HepG2 (cell line): ENCODE measurements at regions not wholly inside any gene's neighbourhood (a gene's known extent, or its start where the extent isn't known, plus 50 kb on each side); places are given as distances from the start of the nearest gene placed in this dataset.

ENCODE experiments used
- ATAC-seq: fragments of 200-7000 bp; cut with Tn5 transposase; 3 replicates; pipeline ENCODE4 v1.9.1; 2020; ENCODE audit warnings: mild to moderate bottlenecking, moderate library complexity
- BruUV-seq: library from RNA; stranded (reverse); fragments of 400-500 nt; replicated peaks from 2 replicates; lab custom pipeline; 2021; lab: Mats Ljungman, UMichigan
- CTCF ChIA-PET: fragments of 300-600 bp; formaldehyde crosslinking; extraction: SDS; loops from one replicate; lab custom pipeline; 2021; ENCODE audit warnings: low total read pairs, inconsistent platforms, low intra/inter-chr PET ratio; lab: Yijun Ruan, JAX
- POLR2A ChIA-PET: fragments of 350-600 bp; sonication (Branson Sonifier 250); formaldehyde crosslinking; loops from one replicate; lab custom pipeline; 2020; ENCODE audit warnings: antibody characterized with exemption, inconsistent platforms; lab: Yijun Ruan, JAX
- DNase-seq: peaks from one replicate; pipeline ENCODE4 v3.0.0-alpha.2; 2015; ENCODE audit warnings: low spot score
- FAIRE-seq: peaks from 3 replicates; lab custom pipeline; 2011; peaks lifted over from hg19 to GRCh38; lab: Jason Lieb, UNC
- H2AFZ ChIP-seq: one replicate; pipeline ENCODE4 v1.6.1; 2011; ENCODE audit warnings: low read length, inconsistent platforms
- H3K27ac ChIP-seq: fragments of 300-600 bp; 3 replicates; pipeline ENCODE4 v1.8.0; 2011; ENCODE audit warnings: mixed run types, mild to moderate bottlenecking, mixed read lengths, low read length, inconsistent platforms; ENCODE audit not compliant: insufficient read depth; ENCODE audit errors: extremely low read length
- H3K27me3 ChIP-seq, 2 experiments: fragments of 200-600 bp in 1 of 2; 2 replicates in 1 of 2; 3 replicates in 1 of 2; pipeline versions ENCODE4 v1.6.0 to v1.8.0; 2011; ENCODE audit warnings: low read length in 2 of 2, mild to moderate bottlenecking in 2 of 2, moderate library complexity in 2 of 2, inconsistent platforms in 1 of 2; ENCODE audit not compliant: insufficient read depth in 2 of 2, control insufficient read depth in 1 of 2
- H3K36me3 ChIP-seq, 2 experiments: fragments of 200-600 bp in 1 of 2; replicated peaks in 1 of 2; 2 replicates in 1 of 2; 3 replicates in 1 of 2; pipeline versions ENCODE4 v1.5.1 to v1.8.0; 2011; ENCODE audit warnings: low read length in 2 of 2, inconsistent platforms in 1 of 2; ENCODE audit not compliant: insufficient read depth in 2 of 2, control insufficient read depth in 1 of 2
- H3K4me1 ChIP-seq: 2 replicates; pipeline ENCODE4 v1.5.1; 2012; ENCODE audit warnings: low read length, inconsistent platforms; ENCODE audit not compliant: insufficient read depth
- H3K4me2 ChIP-seq: 2 replicates; pipeline ENCODE4 v1.6.0; 2011; ENCODE audit warnings: low read depth, low read length, inconsistent platforms
- H3K4me3 ChIP-seq, 3 experiments: fragments of 200-600 bp in 1 of 3; sonication (generic), shearing (Covaris generic) in 1 of 3; replicated peaks in 1 of 3; 2 replicates each; pipeline ENCODE4 v1.5.1; 2011 to 2016; ENCODE audit warnings: low read length in 3 of 3, inconsistent platforms in 2 of 3, low read depth in 2 of 3, mild to moderate bottlenecking in 2 of 3, control low read depth in 1 of 3, mixed read lengths in 1 of 3; ENCODE audit not compliant: insufficient read depth in 1 of 3
- H3K79me2 ChIP-seq: one replicate; pipeline ENCODE4 v1.6.1; 2011; ENCODE audit warnings: low read length, inconsistent platforms; ENCODE audit not compliant: insufficient read depth
- H3K9ac ChIP-seq: 2 replicates; pipeline ENCODE4 v1.6.0; 2011; ENCODE audit warnings: mild to moderate bottlenecking, low read depth, low read length, inconsistent platforms; ENCODE audit not compliant: insufficient read depth
- H3K9me3 ChIP-seq: 2 replicates; pipeline ENCODE4 v1.5.1; 2012; ENCODE audit warnings: mild to moderate bottlenecking, low read length
- H4K20me1 ChIP-seq: 2 replicates; pipeline ENCODE4 v1.6.0; 2011; ENCODE audit warnings: inconsistent platforms, mild to moderate bottlenecking, low read length, moderate library complexity; ENCODE audit not compliant: insufficient read depth
- HOXA3 ChIP-seq: sonication (generic); formaldehyde crosslinking; IDR thresholded peaks from 2 replicates; pipeline ENCODE4 v1.5.0; 2020; ENCODE audit warnings: missing genetic modification reagents
- KLF6 ChIP-seq: IDR thresholded peaks from 2 replicates; pipeline ENCODE4 v1.8.0; 2016; ENCODE audit warnings: missing biosample characterization, missing genetic modification reagents
- ZNF232 ChIP-seq: sonication (generic); formaldehyde crosslinking; IDR thresholded peaks from 2 replicates; pipeline ENCODE4 v1.4.0; 2020; ENCODE audit warnings: missing genetic modification reagents, borderline replicate concordance
- WGBS: methylation state at CpG from one replicate; pipeline ENCODE4 v1.1.6; 2017; ENCODE audit warnings: low lambda C conversion rate; 5-methylcytosine and 5-hydroxymethylcytosine counted together
- in situ Hi-C: cut with HindIII; loops from 2 replicates; pipeline ENCODE4 v1.10.0; 2017; ENCODE audit warnings: low pct_unique_long_range_greater_than_20kb; ENCODE audit not compliant: extremely low pct_ligation_motif_present
- intact Hi-C: fragments of 100-400 bp; cut with micrococcal nuclease; formaldehyde crosslinking; loops from one replicate; pipeline ENCODE4 v1.10.0; 2022; ENCODE audit not compliant: unreplicated experiment
- TF ChIP-seq, protein P1 (sequence below): sonication (generic); formaldehyde crosslinking; IDR thresholded peaks from 2 replicates; pipeline ENCODE4 v1.5.1; 2020; ENCODE audit warnings: missing genetic modification reagents, mild to moderate bottlenecking, borderline replicate concordance
- TF ChIP-seq, protein P2 (sequence below): sonication (generic); formaldehyde crosslinking; IDR thresholded peaks from 2 replicates; pipeline ENCODE4 v1.5.0; 2020; ENCODE audit warnings: missing genetic modification reagents
- TF ChIP-seq, protein P3 (sequence below): sonication (generic); formaldehyde crosslinking; IDR thresholded peaks from 2 replicates; pipeline ENCODE4 v1.4.0; 2020; ENCODE audit warnings: mild to moderate bottlenecking, missing genetic modification reagents, borderline replicate concordance
- TF ChIP-seq, protein P4 (sequence below): IDR thresholded peaks from 2 replicates; pipeline ENCODE4 v1.6.1; 2016; ENCODE audit warnings: missing biosample characterization, missing genetic modification reagents, low read depth
- TF ChIP-seq, protein P5 (sequence below): sonication (generic); formaldehyde crosslinking; IDR thresholded peaks from 2 replicates; pipeline ENCODE4 v1.5.1; 2020; ENCODE audit warnings: mild to moderate bottlenecking, missing genetic modification reagents, borderline replicate concordance

DNA sequence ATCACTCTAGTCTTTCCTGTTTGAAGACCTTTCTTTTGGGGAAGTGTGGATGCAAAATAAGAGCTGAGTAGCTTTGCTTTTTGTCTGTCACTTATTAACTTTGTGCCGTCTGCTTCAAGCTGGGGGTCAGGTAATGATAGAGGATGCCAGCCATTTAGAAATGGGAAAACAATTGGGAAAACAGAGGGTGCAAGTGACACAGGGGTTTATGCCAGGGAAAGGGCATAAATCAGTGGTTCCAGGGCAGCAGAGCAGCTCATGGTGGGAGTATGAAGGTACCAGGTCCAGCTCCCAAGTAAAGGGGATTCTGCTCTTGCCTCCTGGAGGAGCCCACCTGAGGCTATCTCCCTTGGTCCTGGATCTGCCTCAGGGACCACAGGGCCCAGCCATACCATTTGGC lies 91.9 kb upstream of the GPR50 start:
- CTCF ChIA-PET, result no interaction called here
- 0% methylated on average over 1 of the region's 1 CpG for WGBS
- no peak for DNase-seq

DNA sequence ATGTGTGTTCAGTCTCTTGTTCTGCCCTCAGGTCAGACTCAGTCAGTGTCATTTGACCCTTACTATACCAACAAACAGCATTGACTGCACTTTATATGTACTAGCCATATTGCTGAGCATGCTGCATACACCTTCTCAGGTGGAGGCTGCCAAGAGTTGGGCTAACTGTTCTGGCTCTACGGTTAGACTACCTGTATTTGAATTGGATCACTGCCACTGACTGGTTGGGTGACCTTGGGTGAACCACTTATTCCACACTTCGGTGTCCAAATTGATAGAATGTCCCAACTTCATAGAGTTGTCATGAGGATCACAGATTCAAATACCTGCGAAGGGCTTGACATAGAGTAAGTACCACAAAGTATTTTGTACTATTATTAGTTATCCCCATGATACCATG lies 91.2 kb upstream of the GPR50 start:
- in situ Hi-C loops (no loop called here), intact Hi-C loops (no loop called here)
- H3K4me1 ChIP-seq, result no peaks in the 10 kb centered on the region
- no peak for ATAC-seq
- no TSS peak for BruUV-seq
- POLR2A ChIA-PET, result no interaction called here
- no peak overlapping the region for H3K4me2 ChIP-seq
- H3K36me3 ChIP-seq, result no peaks in the 10 kb centered on the region
- no peak for DNase-seq
- CTCF ChIA-PET, result no interaction called here
- H3K4me3 ChIP-seq, result no peak overlapping the region
- H3K27ac ChIP-seq, result no peak overlapping the region
- no peaks in the 10 kb centered on the region for H3K9me3 ChIP-seq
- no peak for FAIRE-seq
- H4K20me1 ChIP-seq, result no peaks in the 10 kb centered on the region
- no peaks in the 10 kb centered on the region for H3K79me2 ChIP-seq
- WGBS, result 0% methylated on average over 1 of the region's 3 CpGs
- 0 out of 5 replicates have a peak, but pooled peaks cover 0 to 10% of the 10 kb centered on the region in 2 experiments for H3K27me3 ChIP-seq
- H3K9ac ChIP-seq, result no peak overlapping the region
- no peak overlapping the region for H2AFZ ChIP-seq
- TF ChIP-seq, protein P1, sequence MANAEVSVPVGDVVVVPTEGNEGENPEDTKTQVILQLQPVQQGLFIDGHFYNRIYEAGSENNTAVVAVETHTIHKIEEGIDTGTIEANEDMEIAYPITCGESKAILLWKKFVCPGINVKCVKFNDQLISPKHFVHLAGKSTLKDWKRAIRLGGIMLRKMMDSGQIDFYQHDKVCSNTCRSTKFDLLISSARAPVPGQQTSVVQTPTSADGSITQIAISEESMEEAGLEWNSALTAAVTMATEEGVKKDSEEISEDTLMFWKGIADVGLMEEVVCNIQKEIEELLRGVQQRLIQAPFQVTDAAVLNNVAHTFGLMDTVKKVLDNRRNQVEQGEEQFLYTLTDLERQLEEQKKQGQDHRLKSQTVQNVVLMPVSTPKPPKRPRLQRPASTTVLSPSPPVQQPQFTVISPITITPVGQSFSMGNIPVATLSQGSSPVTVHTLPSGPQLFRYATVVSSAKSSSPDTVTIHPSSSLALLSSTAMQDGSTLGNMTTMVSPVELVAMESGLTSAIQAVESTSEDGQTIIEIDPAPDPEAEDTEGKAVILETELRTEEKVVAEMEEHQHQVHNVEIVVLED, result no peak
- no peak for TF ChIP-seq KLF6 (CRISPR knock-in tag)
- TF ChIP-seq, protein P2, sequence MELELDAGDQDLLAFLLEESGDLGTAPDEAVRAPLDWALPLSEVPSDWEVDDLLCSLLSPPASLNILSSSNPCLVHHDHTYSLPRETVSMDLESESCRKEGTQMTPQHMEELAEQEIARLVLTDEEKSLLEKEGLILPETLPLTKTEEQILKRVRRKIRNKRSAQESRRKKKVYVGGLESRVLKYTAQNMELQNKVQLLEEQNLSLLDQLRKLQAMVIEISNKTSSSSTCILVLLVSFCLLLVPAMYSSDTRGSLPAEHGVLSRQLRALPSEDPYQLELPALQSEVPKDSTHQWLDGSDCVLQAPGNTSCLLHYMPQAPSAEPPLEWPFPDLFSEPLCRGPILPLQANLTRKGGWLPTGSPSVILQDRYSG (CRISPR knock-in tag), result no peak
- TF ChIP-seq, protein P3, sequence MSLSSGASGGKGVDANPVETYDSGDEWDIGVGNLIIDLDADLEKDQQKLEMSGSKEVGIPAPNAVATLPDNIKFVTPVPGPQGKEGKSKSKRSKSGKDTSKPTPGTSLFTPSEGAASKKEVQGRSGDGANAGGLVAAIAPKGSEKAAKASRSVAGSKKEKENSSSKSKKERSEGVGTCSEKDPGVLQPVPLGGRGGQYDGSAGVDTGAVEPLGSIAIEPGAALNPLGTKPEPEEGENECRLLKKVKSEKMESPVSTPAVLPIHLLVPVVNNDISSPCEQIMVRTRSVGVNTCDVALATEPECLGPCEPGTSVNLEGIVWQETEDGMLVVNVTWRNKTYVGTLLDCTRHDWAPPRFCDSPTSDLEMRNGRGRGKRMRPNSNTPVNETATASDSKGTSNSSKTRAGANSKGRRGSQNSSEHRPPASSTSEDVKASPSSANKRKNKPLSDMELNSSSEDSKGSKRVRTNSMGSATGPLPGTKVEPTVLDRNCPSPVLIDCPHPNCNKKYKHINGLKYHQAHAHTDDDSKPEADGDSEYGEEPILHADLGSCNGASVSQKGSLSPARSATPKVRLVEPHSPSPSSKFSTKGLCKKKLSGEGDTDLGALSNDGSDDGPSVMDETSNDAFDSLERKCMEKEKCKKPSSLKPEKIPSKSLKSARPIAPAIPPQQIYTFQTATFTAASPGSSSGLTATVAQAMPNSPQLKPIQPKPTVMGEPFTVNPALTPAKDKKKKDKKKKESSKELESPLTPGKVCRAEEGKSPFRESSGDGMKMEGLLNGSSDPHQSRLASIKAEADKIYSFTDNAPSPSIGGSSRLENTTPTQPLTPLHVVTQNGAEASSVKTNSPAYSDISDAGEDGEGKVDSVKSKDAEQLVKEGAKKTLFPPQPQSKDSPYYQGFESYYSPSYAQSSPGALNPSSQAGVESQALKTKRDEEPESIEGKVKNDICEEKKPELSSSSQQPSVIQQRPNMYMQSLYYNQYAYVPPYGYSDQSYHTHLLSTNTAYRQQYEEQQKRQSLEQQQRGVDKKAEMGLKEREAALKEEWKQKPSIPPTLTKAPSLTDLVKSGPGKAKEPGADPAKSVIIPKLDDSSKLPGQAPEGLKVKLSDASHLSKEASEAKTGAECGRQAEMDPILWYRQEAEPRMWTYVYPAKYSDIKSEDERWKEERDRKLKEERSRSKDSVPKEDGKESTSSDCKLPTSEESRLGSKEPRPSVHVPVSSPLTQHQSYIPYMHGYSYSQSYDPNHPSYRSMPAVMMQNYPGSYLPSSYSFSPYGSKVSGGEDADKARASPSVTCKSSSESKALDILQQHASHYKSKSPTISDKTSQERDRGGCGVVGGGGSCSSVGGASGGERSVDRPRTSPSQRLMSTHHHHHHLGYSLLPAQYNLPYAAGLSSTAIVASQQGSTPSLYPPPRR (CRISPR knock-in tag), result no peak
- TF ChIP-seq, protein P4, sequence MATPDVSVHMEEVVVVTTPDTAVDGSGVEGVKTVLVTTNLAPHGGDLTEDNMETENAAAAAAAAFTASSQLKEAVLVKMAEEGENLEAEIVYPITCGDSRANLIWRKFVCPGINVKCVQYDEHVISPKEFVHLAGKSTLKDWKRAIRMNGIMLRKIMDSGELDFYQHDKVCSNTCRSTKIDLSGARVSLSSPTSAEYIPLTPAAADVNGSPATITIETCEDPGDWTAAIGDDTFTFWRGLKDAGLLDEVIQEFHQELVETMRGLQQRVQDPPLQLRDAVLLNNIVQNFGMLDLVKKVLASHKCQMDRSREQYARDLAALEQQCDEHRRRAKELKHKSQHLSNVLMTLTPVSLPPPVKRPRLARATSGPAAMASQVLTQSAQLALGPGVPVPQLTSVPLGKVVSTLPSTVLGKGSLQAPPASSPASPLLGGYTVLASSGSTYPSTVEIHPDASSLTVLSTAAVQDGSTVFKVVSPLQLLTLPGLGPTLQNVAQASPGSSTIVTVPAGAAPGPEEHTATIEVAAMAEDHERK (CRISPR knock-in tag), result no peak
- TF ChIP-seq, protein P5, sequence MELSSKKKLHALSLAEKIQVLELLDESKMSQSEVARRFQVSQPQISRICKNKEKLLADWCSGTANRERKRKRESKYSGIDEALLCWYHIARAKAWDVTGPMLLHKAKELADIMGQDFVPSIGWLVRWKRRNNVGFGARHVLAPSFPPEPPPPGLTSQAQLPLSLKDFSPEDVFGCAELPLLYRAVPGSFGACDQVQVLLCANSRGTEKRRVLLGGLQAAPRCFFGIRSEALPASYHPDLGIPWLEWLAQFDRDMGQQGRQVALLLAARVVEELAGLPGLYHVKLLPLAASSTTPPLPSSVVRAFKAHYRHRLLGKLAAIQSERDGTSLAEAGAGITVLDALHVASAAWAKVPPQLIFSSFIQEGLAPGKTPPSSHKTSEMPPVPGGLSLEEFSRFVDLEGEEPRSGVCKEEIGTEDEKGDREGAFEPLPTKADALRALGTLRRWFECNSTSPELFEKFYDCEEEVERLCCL (CRISPR knock-in tag), result no peak

More for the DNA sequence above, 91.9 kb upstream of the GPR50 start:
- TF ChIP-seq ZNF232 (CRISPR knock-in tag) (no peak), HOXA3 (CRISPR knock-in tag) (no peak)
- ATAC-seq (no peak), FAIRE-seq (no peak)
- no peak overlapping the region for H3K9ac ChIP-seq
- H3K4me1 ChIP-seq, result no peaks in the 10 kb centered on the region
- 0 out of 5 replicates have a peak, but pooled peaks cover 0 to 10% of the 10 kb centered on the region in 2 experiments for H3K27me3 ChIP-seq
- H3K36me3 ChIP-seq, result no peaks in the 10 kb centered on the region
- H3K79me2 ChIP-seq, result no peaks in the 10 kb centered on the region
- no peak overlapping the region for H3K27ac ChIP-seq
- H2AFZ ChIP-seq, result no peak overlapping the region
- no TSS peak for BruUV-seq
- intact Hi-C loops, result no loop called here
- in situ Hi-C loops, result loop anchor here (5.0 kb wide), 1 partner anchor 312 kb away; no protein-coding TSS in a partner anchor
- H3K4me3 ChIP-seq, result no peak overlapping the region
- H3K9me3 ChIP-seq, result no peaks in the 10 kb centered on the region
- POLR2A ChIA-PET, result no interaction called here
- H3K4me2 ChIP-seq, result no peak overlapping the region
- no peaks in the 10 kb centered on the region for H4K20me1 ChIP-seq
